Activated naive CD4-positive, alpha-beta T cell (primary cell): ENCODE measurements at regions not wholly inside any gene's neighbourhood (a gene's known extent, or its start where the extent isn't known, plus 50 kb on each side); places are given as distances from the start of the nearest gene placed in this dataset.

ENCODE experiments used
- DNase-seq, 4 experiments: peaks; one replicate each; lab custom pipeline; 2025; lab: John Stamatoyannopoulos, UW

GRCh38 chrY:15650056-15650455 lies 1125.7 kb downstream of the NLGN4Y start:
- no peak for DNase-seq

- DNase-seq = no peak
These were observed 1164.2 kb downstream of the NLGN4Y start for GRCh38 chrY:15688531-15688930.

GRCh38 chrY:15689994-15690393 lies 1165.7 kb downstream of the NLGN4Y start:
- no peak for DNase-seq

- no peak for DNase-seq
These were observed 1177.8 kb downstream of the NLGN4Y start for GRCh38 chrY:15702131-15702530.

GRCh38 chrY:15704906-15705305 lies 1180.6 kb downstream of the NLGN4Y start:
- DNase-seq = no peak

- no peak for DNase-seq
These were observed 1225.5 kb downstream of the NLGN4Y start for GRCh38 chrY:15749533-15750433.

GRCh38 chrY:15751001-15751400 lies 1226.7 kb downstream of the NLGN4Y start:
- DNase-seq = no peak

GRCh38 chrY:15756266-15756665 lies 1231.9 kb downstream of the NLGN4Y start:
- no peak for DNase-seq

GRCh38 chrY:15773579-15773978 lies 1249.2 kb downstream of the NLGN4Y start:
- no peak for DNase-seq

GRCh38 chrY:15775880-15776279 lies 1251.6 kb downstream of the NLGN4Y start:
- DNase-seq = no peak

GRCh38 chrY:15779891-15780290 lies 1255.6 kb downstream of the NLGN4Y start:
- DNase-seq = no peak

- no peak for DNase-seq
These were observed 1275.7 kb downstream of the NLGN4Y start for GRCh38 chrY:15800021-15800420.

GRCh38 chrY:15805985-15806384 lies 1281.7 kb downstream of the NLGN4Y start:
- DNase-seq = no peak

GRCh38 chrY:15814241-15814640 lies 1289.9 kb downstream of the NLGN4Y start:
- DNase-seq = no peak
